ENCODE measurements at regions not wholly inside any gene's neighbourhood (a gene's known extent, or its start where the extent isn't known, plus 50 kb on each side); places are given as distances from the start of the nearest gene placed in this dataset.

DNA sequence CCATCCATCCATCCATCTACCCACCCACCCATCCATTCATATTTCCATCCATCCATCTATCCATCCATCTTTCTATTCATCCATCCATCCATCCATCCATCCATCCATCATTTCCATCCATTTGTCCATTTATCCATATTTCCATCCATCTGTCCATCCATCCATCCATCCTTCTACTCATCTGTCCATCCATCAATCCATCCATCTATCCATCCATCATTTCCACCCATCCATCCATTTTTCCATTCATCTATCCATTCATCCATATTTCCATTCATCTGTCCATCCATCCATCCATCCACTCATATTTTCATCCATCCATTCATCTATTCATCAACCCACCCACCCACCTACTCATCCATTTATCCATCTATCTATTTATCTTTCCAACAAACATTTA, 229.6 kb downstream of the TEX29 start:
- Histone ChIP-seq H4K20me1 (ENCODE audit: low read depth, low read length) (no peaks in the 10 kb centered on the region), H3K36me3 (ENCODE audit: low read length) (no peaks in the 10 kb centered on the region), H2AFZ (ENCODE audit: low read depth, low read length, severe bottlenecking) (no peak overlapping the region), H3K9me3 (ENCODE audit: insufficient read depth, low read length) (no peaks in the 10 kb centered on the region), H3K4me3 (ENCODE audit: insufficient read depth, low read length, poor library complexity, severe bottlenecking) (no peak overlapping the region), H3K79me2 (ENCODE audit: insufficient read depth, low read length) (no peaks in the 10 kb centered on the region), H3K27me3 (ENCODE audit: low read length) (no peaks in the 10 kb centered on the region), H3K27ac (ENCODE audit: low read depth, low read length) (no peak overlapping the region), H3K9me2 (replicated peaks; ENCODE audit: insufficient read depth, low read length) (no peaks in the 10 kb centered on the region), H3K9ac (ENCODE audit: low read length) (no peak overlapping the region), H3K4me2 (ENCODE audit: low read depth, low read length, poor library complexity, severe bottlenecking) (no peak overlapping the region), H3F3A (ENCODE audit: insufficient read depth) (no peaks in the 10 kb centered on the region)
- no peak for TF ChIP-seq EZH2phosphoT487 (conservative IDR thresholded peaks at IDR 0.05; ENCODE audit: low read length)
- TF ChIP-seq, protein P1, sequence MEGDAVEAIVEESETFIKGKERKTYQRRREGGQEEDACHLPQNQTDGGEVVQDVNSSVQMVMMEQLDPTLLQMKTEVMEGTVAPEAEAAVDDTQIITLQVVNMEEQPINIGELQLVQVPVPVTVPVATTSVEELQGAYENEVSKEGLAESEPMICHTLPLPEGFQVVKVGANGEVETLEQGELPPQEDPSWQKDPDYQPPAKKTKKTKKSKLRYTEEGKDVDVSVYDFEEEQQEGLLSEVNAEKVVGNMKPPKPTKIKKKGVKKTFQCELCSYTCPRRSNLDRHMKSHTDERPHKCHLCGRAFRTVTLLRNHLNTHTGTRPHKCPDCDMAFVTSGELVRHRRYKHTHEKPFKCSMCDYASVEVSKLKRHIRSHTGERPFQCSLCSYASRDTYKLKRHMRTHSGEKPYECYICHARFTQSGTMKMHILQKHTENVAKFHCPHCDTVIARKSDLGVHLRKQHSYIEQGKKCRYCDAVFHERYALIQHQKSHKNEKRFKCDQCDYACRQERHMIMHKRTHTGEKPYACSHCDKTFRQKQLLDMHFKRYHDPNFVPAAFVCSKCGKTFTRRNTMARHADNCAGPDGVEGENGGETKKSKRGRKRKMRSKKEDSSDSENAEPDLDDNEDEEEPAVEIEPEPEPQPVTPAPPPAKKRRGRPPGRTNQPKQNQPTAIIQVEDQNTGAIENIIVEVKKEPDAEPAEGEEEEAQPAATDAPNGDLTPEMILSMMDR (IDR thresholded peaks at IDR 0.05; ENCODE audit: insufficient read depth, low read length, poor library complexity, severe bottlenecking) = no peak

DNA sequence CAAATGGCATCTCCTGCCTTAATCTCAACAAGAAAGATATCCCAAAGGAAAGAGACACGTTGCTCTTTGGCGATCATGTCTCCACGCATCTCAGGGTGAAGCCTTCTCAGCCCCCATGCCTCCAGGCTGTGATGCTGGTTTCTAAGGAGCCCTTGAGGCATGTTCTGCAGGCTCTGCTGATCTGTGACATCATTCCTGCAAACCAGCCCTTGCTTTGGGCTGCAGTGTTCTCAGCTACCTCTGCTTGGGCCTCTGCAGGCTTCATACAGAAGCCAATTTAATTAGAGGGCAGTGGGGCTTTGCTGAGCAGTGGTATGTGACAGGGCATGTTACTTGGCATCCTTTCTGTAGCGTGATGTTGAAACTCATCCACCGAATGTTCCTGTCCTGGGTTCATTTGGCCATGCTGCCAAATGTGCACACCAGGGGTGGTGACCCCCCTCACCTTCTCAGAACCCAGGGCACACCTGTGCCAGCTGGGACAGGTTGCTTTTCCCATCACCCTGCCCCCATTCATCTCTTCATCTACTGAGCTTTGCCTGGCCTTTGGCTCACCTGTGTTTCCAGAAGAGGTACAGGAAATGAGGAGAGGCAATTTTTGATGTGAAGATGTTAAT, 230.9 kb downstream of the TEX29 start:
- Histone ChIP-seq H2AFZ (ENCODE audit: low read depth, low read length, severe bottlenecking) (no peak overlapping the region), H3K4me2 (ENCODE audit: low read depth, low read length, poor library complexity, severe bottlenecking) (no peak overlapping the region), H3K9ac (ENCODE audit: low read length) (no peak overlapping the region), H3F3A (ENCODE audit: insufficient read depth) (no peaks in the 10 kb centered on the region), H3K9me3 (ENCODE audit: insufficient read depth, low read length) (no peaks in the 10 kb centered on the region), H3K9me2 (replicated peaks; ENCODE audit: insufficient read depth, low read length) (no peaks in the 10 kb centered on the region), H4K20me1 (ENCODE audit: low read depth, low read length) (no peaks in the 10 kb centered on the region), H3K4me3 (ENCODE audit: insufficient read depth, low read length, poor library complexity, severe bottlenecking) (no peak overlapping the region), H3K36me3 (ENCODE audit: low read length) (no peaks in the 10 kb centered on the region), H3K27ac (ENCODE audit: low read depth, low read length) (no peak overlapping the region), H3K27me3 (ENCODE audit: low read length) (no peaks in the 10 kb centered on the region), H3K79me2 (ENCODE audit: insufficient read depth, low read length) (no peaks in the 10 kb centered on the region)
- TF ChIP-seq EZH2phosphoT487 (conservative IDR thresholded peaks at IDR 0.05; ENCODE audit: low read length) = no peak
- TF ChIP-seq, protein P1 (IDR thresholded peaks at IDR 0.05; ENCODE audit: insufficient read depth, low read length, poor library complexity, severe bottlenecking) = no peak

GRCh38 chr13:111552891-111553655, 232.6 kb downstream of the TEX29 start:
- Histone ChIP-seq H4K20me1 (ENCODE audit: low read depth, low read length) (no peaks in the 10 kb centered on the region), H2AFZ (ENCODE audit: low read depth, low read length, severe bottlenecking) (no peak overlapping the region), H3K4me3 (ENCODE audit: insufficient read depth, low read length, poor library complexity, severe bottlenecking) (no peak overlapping the region), H3K9me2 (replicated peaks; ENCODE audit: insufficient read depth, low read length) (no peaks in the 10 kb centered on the region), H3K27ac (ENCODE audit: low read depth, low read length) (no peak overlapping the region), H3F3A (ENCODE audit: insufficient read depth) (no peaks in the 10 kb centered on the region), H3K36me3 (ENCODE audit: low read length) (no peaks in the 10 kb centered on the region), H3K4me2 (ENCODE audit: low read depth, low read length, poor library complexity, severe bottlenecking) (no peak overlapping the region), H3K9me3 (ENCODE audit: insufficient read depth, low read length) (no peaks in the 10 kb centered on the region), H3K79me2 (ENCODE audit: insufficient read depth, low read length) (no peaks in the 10 kb centered on the region), H3K9ac (ENCODE audit: low read length) (no peak overlapping the region), H3K27me3 (ENCODE audit: low read length) (no peaks in the 10 kb centered on the region)
- TF ChIP-seq, protein P1 (IDR thresholded peaks at IDR 0.05; ENCODE audit: insufficient read depth, low read length, poor library complexity, severe bottlenecking) = no peak
- TF ChIP-seq EZH2phosphoT487 (conservative IDR thresholded peaks at IDR 0.05; ENCODE audit: low read length) = no peak
